ENCODE measurements at regions not wholly inside any gene's neighbourhood (a gene's known extent, or its start where the extent isn't known, plus 50 kb on each side); places are given as distances from the start of the nearest gene placed in this dataset.
A peak's percentile ranks its signal among the peaks of the same experiment; 100 is the strongest.

DNA sequence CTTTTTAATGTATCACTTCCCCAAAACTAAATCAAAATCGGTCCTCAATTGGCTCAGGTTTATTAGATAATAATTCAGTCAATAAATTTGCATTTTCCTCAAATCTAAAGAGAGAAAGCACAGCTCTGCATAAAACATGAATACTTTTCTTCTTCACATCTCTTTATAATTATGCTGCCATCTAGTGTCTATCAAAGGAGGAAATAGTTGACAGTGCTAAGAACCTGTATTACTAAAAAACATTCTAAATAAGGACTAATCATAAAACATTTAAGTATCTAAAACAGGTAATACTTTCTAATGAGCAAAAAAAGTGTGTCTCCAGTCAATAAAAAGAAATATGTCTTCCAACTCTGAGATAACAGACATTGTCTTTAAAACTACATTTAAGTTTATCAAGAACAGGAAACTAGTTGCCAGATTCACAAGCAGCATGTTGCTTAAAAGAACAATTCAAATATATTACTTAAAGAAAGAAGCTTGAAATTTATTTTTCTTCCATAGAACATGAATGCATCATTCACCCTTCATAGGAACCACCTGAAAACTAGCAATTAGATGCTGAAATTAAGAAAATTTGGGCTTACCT lies 56.5 kb upstream of the DST start:
- TF ChIP-seq, protein P1, sequence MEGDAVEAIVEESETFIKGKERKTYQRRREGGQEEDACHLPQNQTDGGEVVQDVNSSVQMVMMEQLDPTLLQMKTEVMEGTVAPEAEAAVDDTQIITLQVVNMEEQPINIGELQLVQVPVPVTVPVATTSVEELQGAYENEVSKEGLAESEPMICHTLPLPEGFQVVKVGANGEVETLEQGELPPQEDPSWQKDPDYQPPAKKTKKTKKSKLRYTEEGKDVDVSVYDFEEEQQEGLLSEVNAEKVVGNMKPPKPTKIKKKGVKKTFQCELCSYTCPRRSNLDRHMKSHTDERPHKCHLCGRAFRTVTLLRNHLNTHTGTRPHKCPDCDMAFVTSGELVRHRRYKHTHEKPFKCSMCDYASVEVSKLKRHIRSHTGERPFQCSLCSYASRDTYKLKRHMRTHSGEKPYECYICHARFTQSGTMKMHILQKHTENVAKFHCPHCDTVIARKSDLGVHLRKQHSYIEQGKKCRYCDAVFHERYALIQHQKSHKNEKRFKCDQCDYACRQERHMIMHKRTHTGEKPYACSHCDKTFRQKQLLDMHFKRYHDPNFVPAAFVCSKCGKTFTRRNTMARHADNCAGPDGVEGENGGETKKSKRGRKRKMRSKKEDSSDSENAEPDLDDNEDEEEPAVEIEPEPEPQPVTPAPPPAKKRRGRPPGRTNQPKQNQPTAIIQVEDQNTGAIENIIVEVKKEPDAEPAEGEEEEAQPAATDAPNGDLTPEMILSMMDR (IDR thresholded peaks at IDR 0.05), result peak in 4 of 7 experiments; percentile 14 to 49 (median 46)
- TF ChIP-seq POLR2A (IDR thresholded peaks at IDR 0.05), result no peak
- no peak for TF ChIP-seq POLR2AphosphoS5 (IDR thresholded peaks at IDR 0.05)
